ENCODE measurements at regions not wholly inside any gene's neighbourhood (a gene's known extent, or its start where the extent isn't known, plus 50 kb on each side); places are given as distances from the start of the nearest gene placed in this dataset.
A peak's percentile ranks its signal among the peaks of the same experiment; 100 is the strongest.

GRCh38 chr5:111670826-111671492 lies 86.0 kb downstream of the NREP start:
- H3K36me3 ChIP-seq (ENCODE audit: control insufficient read depth, insufficient read depth, low read length), result no peaks in the 10 kb centered on the region
- peak; percentile 84 for DNase-seq (ENCODE audit: low read depth)
- TF ChIP-seq CTCF (IDR thresholded peaks at IDR 0.05; ENCODE audit: insufficient read depth, low read length, poor library complexity, severe bottlenecking), result no peak
- H3K27me3 ChIP-seq (ENCODE audit: control insufficient read depth, insufficient read depth, low read length), result no peaks in the 10 kb centered on the region
- H3K4me3 ChIP-seq (ENCODE audit: low read depth, low read length), result no peak overlapping the region

- no peaks in the 10 kb centered on the region for H3K27me3 ChIP-seq (ENCODE audit: control insufficient read depth, insufficient read depth, low read length)
- H3K4me3 ChIP-seq (ENCODE audit: low read depth, low read length), result no peak overlapping the region
- DNase-seq (ENCODE audit: low read depth), result peak; percentile 16
- no peaks in the 10 kb centered on the region for H3K36me3 ChIP-seq (ENCODE audit: control insufficient read depth, insufficient read depth, low read length)
- TF ChIP-seq CTCF (IDR thresholded peaks at IDR 0.05; ENCODE audit: insufficient read depth, low read length, poor library complexity, severe bottlenecking), result no peak
These were observed 88.2 kb downstream of the NREP start for GRCh38 chr5:111668477-111669414.

GRCh38 chr5:111667128-111667736 lies 89.8 kb downstream of the NREP start:
- no peak for TF ChIP-seq CTCF (IDR thresholded peaks at IDR 0.05; ENCODE audit: insufficient read depth, low read length, poor library complexity, severe bottlenecking)
- Histone ChIP-seq H3K36me3 (ENCODE audit: control insufficient read depth, insufficient read depth, low read length) (no peaks in the 10 kb centered on the region), H3K27me3 (ENCODE audit: control insufficient read depth, insufficient read depth, low read length) (no peaks in the 10 kb centered on the region), H3K4me3 (ENCODE audit: low read depth, low read length) (no peak overlapping the region)
- DNase-seq (ENCODE audit: low read depth), result no peak

- H3K27me3 ChIP-seq (ENCODE audit: control insufficient read depth, insufficient read depth, low read length), result no peaks in the 10 kb centered on the region
- no peak for DNase-seq (ENCODE audit: low read depth)
- no peak for TF ChIP-seq CTCF (IDR thresholded peaks at IDR 0.05; ENCODE audit: insufficient read depth, low read length, poor library complexity, severe bottlenecking)
- no peaks in the 10 kb centered on the region for H3K36me3 ChIP-seq (ENCODE audit: control insufficient read depth, insufficient read depth, low read length)
- no peak overlapping the region for H3K4me3 ChIP-seq (ENCODE audit: low read depth, low read length)
These were observed 100.4 kb downstream of the NREP start for GRCh38 chr5:111656580-111656979.

- DNase-seq (ENCODE audit: low read depth), result no peak
- TF ChIP-seq CTCF (IDR thresholded peaks at IDR 0.05; ENCODE audit: insufficient read depth, low read length, poor library complexity, severe bottlenecking), result no peak
- H3K27me3 ChIP-seq (ENCODE audit: control insufficient read depth, insufficient read depth, low read length), result no peaks in the 10 kb centered on the region
- no peaks in the 10 kb centered on the region for H3K36me3 ChIP-seq (ENCODE audit: control insufficient read depth, insufficient read depth, low read length)
- no peak overlapping the region for H3K4me3 ChIP-seq (ENCODE audit: low read depth, low read length)
These were observed 101.6 kb downstream of the NREP start for GRCh38 chr5:111655169-111655924.

All from kidney epithelial cell (primary cell).